Sigmoid colon (tissue), 6 donors: ENCODE measurements at regions not wholly inside any gene's neighbourhood (a gene's known extent, or its start where the extent isn't known, plus 50 kb on each side); places are given as distances from the start of the nearest gene placed in this dataset.

Source experiments
- DNase-seq: peaks from one replicate; pipeline ENCODE4 v3.0.0-alpha.2; 2019
- H3K27ac ChIP-seq, 4 donors: fragments of 200-600 bp; sonication (generic); one replicate each; pipeline ENCODE4 v1.5.1; 2016 to 2019; ENCODE audit warnings: mild to moderate bottlenecking in 1 of 4
- H3K27me3 ChIP-seq, 3 donors: fragments of 200-600 bp; sonication (generic); one replicate each; pipeline ENCODE4 v1.5.1; 2019; ENCODE audit warnings: mild to moderate bottlenecking in 1 of 3
- H3K36me3 ChIP-seq, 4 donors: fragments of 200-600 bp; sonication (generic); one replicate each; pipeline ENCODE4 v1.5.1; 2016 to 2019
- H3K4me1 ChIP-seq, 4 donors: fragments of 200-600 bp; sonication (generic); one replicate each; pipeline ENCODE4 v1.5.1; 2017 to 2019
- H3K4me3 ChIP-seq, 4 donors: fragments of 200-600 bp; sonication (generic); one replicate each; pipeline ENCODE4 v1.5.1; 2017 to 2019; ENCODE audit warnings: mild to moderate bottlenecking in 2 of 4, moderate library complexity in 1 of 4
- H3K9me3 ChIP-seq, 4 donors: fragments of 200-600 bp in 3 of 4; sonication (generic) in 3 of 4; one replicate each; pipeline versions ENCODE4 v1.5.1 to v1.6.1; 2013 to 2019
- EP300 ChIP-seq, 4 donors: sonication (generic); formaldehyde crosslinking; IDR thresholded peaks; one replicate each; pipeline ENCODE4 v1.6.1; 2017; ENCODE audit warnings: antibody characterized with exemption in 4 of 4
- POLR2A ChIP-seq, 2 donors: fragments of 450-650 bp; IDR thresholded peaks; one replicate each; pipeline ENCODE4 v1.6.1; 2016; ENCODE audit warnings: antibody characterized with exemption in 2 of 2, mild to moderate bottlenecking in 2 of 2, moderate library complexity in 2 of 2
- POLR2AphosphoS5 ChIP-seq, 4 donors: sonication (generic); formaldehyde crosslinking; IDR thresholded peaks; one replicate each; pipeline ENCODE4 v1.6.1; 2017; ENCODE audit warnings: antibody characterized with exemption in 4 of 4
- WGBS, 2 donors: extraction: QIAGEN DNeasy Blood & Tissue Kit; methylation state at CpG; one replicate each; pipeline ENCODE4 v1.1.7; 2013; 5-methylcytosine and 5-hydroxymethylcytosine counted together
- intact Hi-C: fragments of 100-400 bp; cut with DNase I; formaldehyde crosslinking; loops from one replicate; pipeline ENCODE4 v1.15.1; 2023
- TF ChIP-seq, protein P1 (sequence below), 4 experiments: fragments of 450-650 bp in 3 of 4; fragments of 200-600 bp in 1 of 4; IDR thresholded peaks; one replicate each; pipeline ENCODE4 v1.5.1; 2016 to 2019; ENCODE audit warnings: antibody characterized with exemption in 4 of 4, mild to moderate bottlenecking in 3 of 4, moderate library complexity in 2 of 4
- donor health status: healthy with polysubstance abuse.
- donor health status: healthy.

DNA sequence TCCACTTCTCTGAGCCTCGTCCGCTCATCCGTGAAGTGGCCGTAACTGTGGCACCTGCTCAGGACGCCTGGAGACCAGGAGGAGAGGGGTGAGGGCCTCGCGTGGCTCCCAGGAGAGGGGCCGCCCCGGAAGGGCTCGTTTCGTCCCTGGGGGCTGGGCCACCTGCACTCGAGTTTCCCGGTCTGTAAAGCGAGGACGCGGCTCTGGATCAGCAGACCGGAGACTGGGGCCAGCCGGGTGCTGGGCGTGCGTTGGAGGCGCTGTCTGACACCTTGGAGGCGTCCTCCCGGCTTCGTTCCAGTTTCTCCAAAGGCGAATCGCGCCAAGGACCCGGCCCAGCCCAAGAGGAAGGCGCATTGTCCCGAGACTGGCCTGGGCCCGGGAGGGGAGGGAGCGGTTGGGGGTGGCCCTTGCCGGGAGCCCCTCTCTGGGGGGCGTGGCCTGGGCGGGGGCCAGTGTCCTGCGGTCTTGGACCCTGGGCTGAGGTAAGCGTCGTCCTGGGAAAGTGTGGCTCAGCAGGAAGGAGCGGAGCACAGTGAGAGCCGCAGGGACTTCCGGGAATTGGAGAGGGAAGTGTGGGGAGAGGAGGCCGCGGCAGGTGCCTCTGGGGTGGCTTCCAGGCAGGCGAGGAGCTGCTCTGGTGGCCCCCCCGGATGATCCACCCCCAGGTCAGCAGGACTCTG, 89.6 kb downstream of the FOXL3 start:
- intact Hi-C loops = no loop called here
- TF ChIP-seq POLR2AphosphoS5 (IDR thresholded peaks at IDR 0.05) (no peak), POLR2A (IDR thresholded peaks at IDR 0.05) (no peak), EP300 (IDR thresholded peaks at IDR 0.05) (no peak)
- TF ChIP-seq, protein P1, sequence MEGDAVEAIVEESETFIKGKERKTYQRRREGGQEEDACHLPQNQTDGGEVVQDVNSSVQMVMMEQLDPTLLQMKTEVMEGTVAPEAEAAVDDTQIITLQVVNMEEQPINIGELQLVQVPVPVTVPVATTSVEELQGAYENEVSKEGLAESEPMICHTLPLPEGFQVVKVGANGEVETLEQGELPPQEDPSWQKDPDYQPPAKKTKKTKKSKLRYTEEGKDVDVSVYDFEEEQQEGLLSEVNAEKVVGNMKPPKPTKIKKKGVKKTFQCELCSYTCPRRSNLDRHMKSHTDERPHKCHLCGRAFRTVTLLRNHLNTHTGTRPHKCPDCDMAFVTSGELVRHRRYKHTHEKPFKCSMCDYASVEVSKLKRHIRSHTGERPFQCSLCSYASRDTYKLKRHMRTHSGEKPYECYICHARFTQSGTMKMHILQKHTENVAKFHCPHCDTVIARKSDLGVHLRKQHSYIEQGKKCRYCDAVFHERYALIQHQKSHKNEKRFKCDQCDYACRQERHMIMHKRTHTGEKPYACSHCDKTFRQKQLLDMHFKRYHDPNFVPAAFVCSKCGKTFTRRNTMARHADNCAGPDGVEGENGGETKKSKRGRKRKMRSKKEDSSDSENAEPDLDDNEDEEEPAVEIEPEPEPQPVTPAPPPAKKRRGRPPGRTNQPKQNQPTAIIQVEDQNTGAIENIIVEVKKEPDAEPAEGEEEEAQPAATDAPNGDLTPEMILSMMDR (IDR thresholded peaks at IDR 0.05) = no peak
- Histone ChIP-seq H3K4me1 (peaks cover 0 to 16% (median 14%) of the 10 kb centered on the region in 4 donors), H3K36me3 (no peaks in the 10 kb centered on the region), H3K4me3 (peak overlapping the region in 3 of 4 donors; percentile 18 to 41 (median 40)), H3K9me3 (peaks cover 0 to 7% (median 4%) of the 10 kb centered on the region in 4 donors), H3K27me3 (peaks cover 0 to 26% (median 10%) of the 10 kb centered on the region in 3 donors), H3K27ac (no peak overlapping the region)
- 28 to 29% methylated on average over 45 of the region's 45 CpGs for WGBS, 2 donors
- DNase-seq = peak; percentile 67

DNA sequence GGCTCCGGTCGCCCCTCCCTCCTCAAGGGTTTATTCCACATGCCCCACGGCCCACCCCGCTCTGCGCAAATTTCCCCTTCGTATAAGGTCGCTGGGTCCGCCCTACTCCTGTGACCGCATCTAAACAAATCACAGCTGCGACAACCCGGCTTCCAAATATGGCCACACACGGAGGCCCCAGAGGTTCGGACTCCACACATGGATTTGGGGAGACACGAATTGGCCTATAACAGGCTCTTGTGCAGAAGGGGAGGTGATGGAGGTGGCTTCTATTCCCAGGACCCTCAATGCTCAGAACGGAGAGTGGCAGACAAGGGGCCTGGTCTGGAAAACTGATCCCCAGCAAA, 90.1 kb downstream of the FOXL3 start:
- Histone ChIP-seq H3K4me3 (peak overlapping the region in 3 of 4 donors; percentile 18 to 41 (median 40)), H3K27me3 (peaks cover 0 to 26% (median 10%) of the 10 kb centered on the region in 3 donors)
- 44 to 85% methylated on average over 15 of the region's 15 CpGs for WGBS, 2 donors

DNA sequence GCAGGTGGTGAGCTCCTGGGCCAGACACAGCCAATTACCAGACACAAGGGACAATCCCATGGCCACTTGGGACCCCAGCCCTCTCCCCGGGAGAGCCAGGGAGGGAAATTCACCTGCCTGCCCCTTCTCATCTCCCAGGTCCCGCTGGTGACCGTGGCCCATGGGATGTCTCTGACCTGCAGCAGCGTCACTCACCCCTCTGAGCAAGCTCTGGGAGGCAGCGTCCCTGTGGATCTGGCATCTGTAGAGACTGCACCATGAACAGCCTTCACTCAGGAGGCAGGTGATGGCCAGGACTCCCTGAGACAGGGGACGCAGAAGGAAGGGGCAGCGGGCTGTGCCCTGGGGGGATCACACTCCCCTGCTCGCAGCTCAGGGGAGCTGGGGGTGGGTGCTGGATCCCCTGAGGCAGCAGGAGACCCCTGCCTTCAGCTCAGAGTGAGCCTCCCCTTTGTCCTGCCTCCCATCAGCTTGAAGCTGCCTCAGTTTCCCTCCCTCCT, 90.8 kb downstream of the FOXL3 start:
- TF ChIP-seq EP300 (IDR thresholded peaks at IDR 0.05) = no peak
- TF ChIP-seq POLR2AphosphoS5 (IDR thresholded peaks at IDR 0.05) = no peak
- TF ChIP-seq, protein P1 (IDR thresholded peaks at IDR 0.05) = no peak
- intact Hi-C loops = no loop called here
- Histone ChIP-seq H3K27me3 (peaks cover 0 to 23% (median 10%) of the 10 kb centered on the region in 3 donors), H3K36me3 (no peaks in the 10 kb centered on the region), H3K4me3 (no peak overlapping the region), H3K4me1 (peaks cover 0 to 16% (median 14%) of the 10 kb centered on the region in 4 donors), H3K27ac (no peak overlapping the region), H3K9me3 (peaks cover 0 to 7% (median 5%) of the 10 kb centered on the region in 4 donors)
- DNase-seq = no peak
- WGBS, 2 donors = 81 to 93% methylated on average over 8 of the region's 8 CpGs

More for the DNA sequence above, 90.1 kb downstream of the FOXL3 start:
- TF ChIP-seq, protein P1 (IDR thresholded peaks at IDR 0.05) = no peak
- Histone ChIP-seq H3K36me3 (no peaks in the 10 kb centered on the region), H3K4me1 (peaks cover 0 to 16% (median 14%) of the 10 kb centered on the region in 4 donors), H3K9me3 (peaks cover 0 to 7% (median 5%) of the 10 kb centered on the region in 4 donors), H3K27ac (no peak overlapping the region)
- no peak for DNase-seq
- intact Hi-C loops = no loop called here

DNA sequence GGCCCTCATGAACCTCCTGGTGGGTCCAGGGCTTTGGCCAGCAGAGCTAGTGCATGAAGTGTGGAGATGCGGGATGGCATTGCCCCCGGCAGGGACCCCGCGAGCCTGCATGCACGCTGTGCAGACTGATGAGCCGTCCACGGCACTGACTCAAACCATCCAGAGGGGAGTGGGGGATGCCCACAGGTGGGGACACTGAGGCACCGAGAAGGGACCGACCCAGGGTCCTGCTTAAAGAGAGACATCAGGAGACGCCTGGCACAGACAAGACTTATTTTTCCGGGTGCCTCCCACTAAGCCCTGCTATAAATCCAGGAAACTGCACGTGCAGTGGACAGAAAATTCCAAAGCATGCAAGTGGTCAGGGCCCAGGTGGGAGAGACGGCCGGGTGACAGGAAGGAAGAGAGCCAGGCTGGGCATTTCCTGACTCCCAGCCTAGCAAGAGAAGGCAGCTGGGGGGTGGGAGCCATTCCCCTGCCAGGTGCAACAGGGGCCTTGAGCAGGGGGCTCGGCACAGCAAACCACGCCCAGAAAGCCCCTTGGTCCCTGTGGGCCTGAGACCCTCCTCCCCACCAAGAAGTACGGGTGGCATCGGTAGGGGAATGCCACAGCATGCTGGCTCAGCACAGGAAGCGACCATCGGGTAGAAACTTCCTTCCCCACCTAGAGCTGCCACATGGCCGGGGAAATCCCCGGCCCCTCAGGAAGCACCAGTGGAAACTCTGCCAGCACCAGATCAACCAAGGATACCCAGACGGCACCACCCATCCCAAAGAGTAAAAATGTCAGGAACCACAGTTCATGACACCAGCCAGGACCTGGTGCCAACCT, 91.5 kb downstream of the FOXL3 start:
- Histone ChIP-seq H3K27ac (no peak overlapping the region), H3K4me3 (no peak overlapping the region), H3K27me3 (peaks cover 0 to 16% (median 10%) of the 10 kb centered on the region in 3 donors), H3K4me1 (peaks cover 0 to 16% (median 14%) of the 10 kb centered on the region in 4 donors), H3K9me3 (peaks cover 0 to 7% (median 5%) of the 10 kb centered on the region in 4 donors), H3K36me3 (no peaks in the 10 kb centered on the region)
- WGBS, 2 donors = 61 to 85% methylated on average over 23 of the region's 23 CpGs
- TF ChIP-seq POLR2AphosphoS5 (IDR thresholded peaks at IDR 0.05) (no peak), EP300 (IDR thresholded peaks at IDR 0.05) (no peak), POLR2A (IDR thresholded peaks at IDR 0.05) (no peak)
- TF ChIP-seq, protein P1 (IDR thresholded peaks at IDR 0.05) = no peak
- intact Hi-C loops = no loop called here
- no peak for DNase-seq
